HUES6 (cell line): ENCODE measurements at regions not wholly inside any gene's neighbourhood (a gene's known extent, or its start where the extent isn't known, plus 50 kb on each side); places are given as distances from the start of the nearest gene placed in this dataset.
"Not testable (repeated sequence)": the region's sequence is repeated elsewhere in the genome, so short reads cannot be mapped to it uniquely, and the experiment has no call there.

Experiments used
- H3K27ac ChIP-seq: 2 replicates; pipeline ENCODE4 v1.7.0; 2013; ENCODE audit warnings: low read depth, mild to moderate bottlenecking, low read length, inconsistent platforms
- H3K27me3 ChIP-seq: 2 replicates; pipeline ENCODE4 v1.6.1; 2013; ENCODE audit warnings: low read length; ENCODE audit not compliant: control insufficient read depth, insufficient read depth
- H3K36me3 ChIP-seq: 2 replicates; pipeline ENCODE4 v1.6.1; 2013; ENCODE audit warnings: low read length; ENCODE audit not compliant: control insufficient read depth, insufficient read depth
- H3K4me1 ChIP-seq: 2 replicates; pipeline ENCODE4 v1.6.1; 2013; ENCODE audit warnings: low read length; ENCODE audit not compliant: control insufficient read depth, insufficient read depth
- H3K4me3 ChIP-seq: 2 replicates; pipeline ENCODE4 v1.5.1; 2013; ENCODE audit warnings: low read depth, low read length
- H3K9ac ChIP-seq: one replicate; pipeline ENCODE4 v1.6.1; 2013; ENCODE audit warnings: mild to moderate bottlenecking, low read length
- H3K9me3 ChIP-seq: 2 replicates; pipeline ENCODE4 v1.6.1; 2013; ENCODE audit warnings: low read depth, low read length; ENCODE audit not compliant: control insufficient read depth, insufficient read depth

GRCh38 chr3:51588724-51589123 is 50.2 kb downstream of the RAD54L2 start:
- Histone ChIP-seq H3K4me3 (no peak overlapping the region), H3K9me3 (no peaks in the 10 kb centered on the region), H3K27me3 (no peaks in the 10 kb centered on the region), H3K9ac (no peak overlapping the region), H3K4me1 (no peaks in the 10 kb centered on the region), H3K27ac (no peak overlapping the region), H3K36me3 (peaks cover 21% of the 10 kb centered on the region)

GRCh38 chr3:51591231-51591630 is 52.7 kb downstream of the RAD54L2 start:
- no peaks in the 10 kb centered on the region for H3K9me3 ChIP-seq
- H3K4me3 ChIP-seq = no peak overlapping the region
- no peaks in the 10 kb centered on the region for H3K4me1 ChIP-seq
- no peak overlapping the region for H3K27ac ChIP-seq
- no peak overlapping the region for H3K9ac ChIP-seq
- H3K36me3 ChIP-seq = peaks cover 27% of the 10 kb centered on the region
- no peaks in the 10 kb centered on the region for H3K27me3 ChIP-seq

DNA sequence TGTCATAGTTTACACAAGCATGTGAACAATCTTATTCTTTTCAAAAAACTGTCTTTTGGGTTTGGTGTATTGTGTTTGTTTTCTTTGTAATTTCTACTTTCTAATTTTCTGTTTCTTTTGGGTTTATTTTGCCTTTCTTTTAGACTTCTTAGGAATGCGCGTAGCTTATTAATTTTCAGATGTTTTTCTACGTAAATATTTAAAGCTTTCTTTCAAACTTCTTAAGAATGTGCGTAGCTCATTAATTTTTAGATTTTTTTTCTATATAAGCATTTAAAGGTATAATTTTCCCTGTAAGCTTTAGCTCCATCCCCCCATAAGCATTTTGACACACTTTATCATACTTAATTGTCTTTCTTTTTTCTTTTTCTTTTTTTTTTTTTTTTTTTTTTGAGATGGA is 55.2 kb downstream of the RAD54L2 start:
- Histone ChIP-seq H3K27ac (no peak overlapping the region), H3K4me1 (no peaks in the 10 kb centered on the region), H3K4me3 (no peak overlapping the region), H3K36me3 (peaks cover 25% of the 10 kb centered on the region), H3K9me3 (no peaks in the 10 kb centered on the region), H3K9ac (no peak overlapping the region), H3K27me3 (no peaks in the 10 kb centered on the region)

DNA sequence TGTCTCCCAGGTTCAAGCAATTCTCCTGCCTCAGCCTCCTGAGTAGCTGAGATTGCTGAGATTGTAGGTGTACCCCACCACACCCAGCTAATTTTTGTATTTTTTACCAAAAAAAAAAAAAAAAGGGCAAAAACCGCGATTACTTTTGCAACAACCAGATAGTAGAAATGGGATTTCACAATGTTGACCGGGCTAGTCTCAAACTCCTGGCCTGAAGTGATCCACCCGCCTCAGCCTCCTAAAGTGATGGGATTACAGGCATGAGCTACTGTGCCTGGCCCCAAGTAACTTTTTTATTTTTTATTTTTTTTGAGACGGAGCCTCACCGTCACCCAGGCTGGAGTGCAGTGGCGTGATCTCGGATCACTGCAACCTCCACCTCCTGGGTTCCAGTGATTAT is 61.1 kb downstream of the RAD54L2 start:
- H3K4me1 ChIP-seq, H3K9me3 ChIP-seq, H3K4me3 ChIP-seq, H3K27me3 ChIP-seq, H3K9ac ChIP-seq, H3K27ac ChIP-seq, H3K36me3 ChIP-seq: not testable (repeated sequence)

DNA sequence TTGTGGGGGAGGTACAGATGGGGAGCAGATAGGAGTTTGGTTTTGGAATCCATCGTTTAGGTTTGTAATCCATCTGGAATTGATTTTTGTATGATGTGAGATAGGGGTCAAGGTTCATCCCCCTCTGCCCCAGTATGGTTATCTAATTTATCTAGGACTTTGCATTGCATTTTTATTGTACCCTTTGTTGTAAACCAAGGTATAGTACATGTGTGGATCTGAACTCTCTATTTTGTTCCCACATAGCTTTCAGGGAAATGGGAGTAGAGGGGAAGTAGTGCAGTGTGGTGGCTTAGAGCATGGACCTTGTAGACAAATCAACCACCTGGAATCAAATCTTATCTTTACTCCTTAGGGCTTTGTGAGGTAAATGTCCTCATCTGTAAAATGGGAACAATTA is 65.7 kb downstream of the RAD54L2 start:
- Histone ChIP-seq H3K9me3 (peaks cover 8% of the 10 kb centered on the region; the same call in 1 of the 2 replicates), H3K9ac (no peak overlapping the region), H3K36me3 (peaks cover 5% of the 10 kb centered on the region; the same call in 1 of the 2 replicates), H3K27ac (no peak overlapping the region), H3K4me1 (no peaks in the 10 kb centered on the region), H3K27me3 (no peaks in the 10 kb centered on the region), H3K4me3 (no peak overlapping the region)

- peaks cover 8% of the 10 kb centered on the region; the same call in 1 of the 2 replicates for H3K9me3 ChIP-seq
- no peaks in the 10 kb centered on the region for H3K4me1 ChIP-seq
- H3K36me3 ChIP-seq = peaks cover 6% of the 10 kb centered on the region; the same call in 1 of the 2 replicates
- H3K9ac ChIP-seq = no peak overlapping the region
- no peaks in the 10 kb centered on the region for H3K27me3 ChIP-seq
- no peak overlapping the region for H3K27ac ChIP-seq
- H3K4me3 ChIP-seq = no peak overlapping the region
Observed at GRCh38 chr3:51605938-51606337, 65.1 kb upstream of the TEX264 start.

DNA sequence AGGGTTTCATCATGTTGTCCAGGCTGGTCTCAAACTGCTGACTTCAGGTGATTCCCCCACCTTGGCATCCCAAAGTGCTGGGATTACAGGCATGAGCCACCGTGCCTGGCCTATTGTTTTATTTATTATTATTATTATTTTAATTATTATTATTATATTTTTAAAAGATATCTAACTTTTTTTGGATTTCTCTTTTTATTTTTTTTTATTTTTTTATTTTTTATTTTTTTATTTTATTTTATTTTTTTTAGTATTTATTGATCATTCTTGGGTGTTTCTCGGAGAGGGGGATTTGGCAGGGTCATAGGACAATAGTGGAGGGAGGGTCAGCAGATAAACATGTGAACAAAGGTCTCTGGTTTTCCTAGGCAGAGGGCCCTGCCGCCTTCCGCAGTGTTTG is 64.2 kb upstream of the TEX264 start:
- not testable (repeated sequence) for H3K27me3 ChIP-seq, H3K27ac ChIP-seq, H3K9ac ChIP-seq, H3K4me1 ChIP-seq, H3K36me3 ChIP-seq, H3K4me3 ChIP-seq, H3K9me3 ChIP-seq

GRCh38 chr3:51607591-51608325 is 63.3 kb upstream of the TEX264 start:
- not testable (repeated sequence) for H3K36me3 ChIP-seq, H3K4me3 ChIP-seq, H3K9me3 ChIP-seq, H3K9ac ChIP-seq, H3K27ac ChIP-seq, H3K4me1 ChIP-seq, H3K27me3 ChIP-seq

GRCh38 chr3:51610708-51611107 is 60.3 kb upstream of the TEX264 start:
- Histone ChIP-seq H3K27me3 (no peaks in the 10 kb centered on the region), H3K36me3 (peaks cover 4% of the 10 kb centered on the region; the same call in 1 of the 2 replicates), H3K9me3 (peaks cover 8% of the 10 kb centered on the region; the same call in 1 of the 2 replicates), H3K4me3 (no peak overlapping the region), H3K27ac (no peak overlapping the region), H3K9ac (no peak overlapping the region), H3K4me1 (no peaks in the 10 kb centered on the region)

DNA sequence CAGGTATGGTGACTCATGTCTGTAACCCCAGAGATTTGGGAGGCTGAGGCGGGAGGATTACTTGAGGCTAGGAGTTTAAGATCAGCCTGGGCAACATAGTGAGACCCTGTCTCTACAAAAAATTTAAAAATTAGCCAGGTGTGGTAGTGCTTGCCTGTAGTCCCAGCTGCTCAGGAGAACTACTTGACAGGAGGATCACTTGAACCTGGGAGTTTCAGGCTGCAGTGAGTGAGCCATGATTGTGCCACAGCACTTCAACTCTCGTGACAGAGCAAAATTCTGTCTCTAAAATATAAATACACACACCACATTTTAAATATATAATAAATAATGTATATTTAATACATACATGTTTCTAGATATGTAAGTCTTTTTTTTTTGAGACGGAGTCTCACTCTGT is 53.5 kb upstream of the TEX264 start:
- Histone ChIP-seq H3K27me3 (no peaks in the 10 kb centered on the region), H3K4me3 (no peak overlapping the region), H3K27ac (no peak overlapping the region), H3K9me3 (no peaks in the 10 kb centered on the region), H3K9ac (no peak overlapping the region), H3K4me1 (peaks cover 19% of the 10 kb centered on the region), H3K36me3 (no peaks in the 10 kb centered on the region)

DNA sequence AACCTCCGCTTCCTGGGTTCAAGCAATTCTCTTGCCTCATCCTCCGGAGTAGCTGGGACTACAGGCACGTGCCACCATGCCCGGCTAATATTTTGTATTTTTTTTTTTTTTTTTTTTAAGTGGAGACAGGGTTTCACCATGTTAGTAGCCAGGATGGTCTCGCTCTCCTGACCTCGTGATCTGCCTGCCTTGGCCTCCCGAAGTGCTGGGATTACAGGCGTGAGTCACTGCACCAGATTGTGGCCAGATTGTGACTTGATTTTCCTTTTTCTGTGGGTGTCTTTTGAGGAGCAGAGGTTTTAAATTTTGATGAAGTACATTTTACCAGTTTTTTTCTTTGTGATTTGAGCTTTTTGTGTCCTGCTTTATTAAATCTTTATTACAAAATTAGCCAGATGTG is 53.0 kb upstream of the TEX264 start:
- not testable (repeated sequence) for H3K9ac ChIP-seq, H3K9me3 ChIP-seq, H3K27ac ChIP-seq, H3K27me3 ChIP-seq, H3K36me3 ChIP-seq, H3K4me3 ChIP-seq
- peaks cover 19% of the 10 kb centered on the region for H3K4me1 ChIP-seq
